ENCODE measurements at regions not wholly inside any gene's neighbourhood (a gene's known extent, or its start where the extent isn't known, plus 50 kb on each side); places are given as distances from the start of the nearest gene placed in this dataset.

GRCh38 chr3:18767756-18768303 lies 342.7 kb upstream of the SATB1 start:
- TF ChIP-seq CTCF (IDR thresholded peaks at IDR 0.05; ENCODE audit: borderline replicate concordance, insufficient read depth, low read depth, low read length), result no peak
- no peak overlapping the region for H3K4me3 ChIP-seq (ENCODE audit: low read depth, low read length)

DNA sequence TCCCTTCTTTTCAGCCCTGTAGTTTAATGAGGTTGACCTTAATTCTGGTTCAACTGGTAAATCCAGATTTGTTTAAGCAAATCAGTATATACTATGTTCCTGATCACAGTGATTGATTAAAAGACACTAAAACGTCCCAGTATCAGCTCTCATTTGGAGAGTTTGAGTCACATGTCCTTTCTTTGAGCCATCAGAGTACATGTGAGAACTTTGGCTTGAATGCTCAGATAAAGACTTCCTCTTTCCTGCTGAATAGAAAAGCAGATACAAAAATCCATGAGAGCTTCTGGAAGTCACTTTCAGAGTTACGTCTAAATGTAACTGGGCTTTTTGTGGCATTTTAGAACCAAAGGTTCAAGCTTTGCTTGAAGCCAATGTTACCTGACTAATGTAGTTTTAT lies 341.8 kb upstream of the SATB1 start:
- TF ChIP-seq CTCF (IDR thresholded peaks at IDR 0.05; ENCODE audit: borderline replicate concordance, insufficient read depth, low read depth, low read length), result no peak
- no peak overlapping the region for H3K4me3 ChIP-seq (ENCODE audit: low read depth, low read length)

GRCh38 chr3:18765662-18766061 lies 340.5 kb upstream of the SATB1 start:
- no peak for TF ChIP-seq CTCF (IDR thresholded peaks at IDR 0.05; ENCODE audit: borderline replicate concordance, insufficient read depth, low read depth, low read length)
- no peak overlapping the region for H3K4me3 ChIP-seq (ENCODE audit: low read depth, low read length)

- H3K4me3 ChIP-seq (ENCODE audit: low read depth, low read length), result no peak overlapping the region
- TF ChIP-seq CTCF (IDR thresholded peaks at IDR 0.05; ENCODE audit: borderline replicate concordance, insufficient read depth, low read depth, low read length), result no peak
These were observed 340.0 kb upstream of the SATB1 start for GRCh38 chr3:18765161-18765560.

DNA sequence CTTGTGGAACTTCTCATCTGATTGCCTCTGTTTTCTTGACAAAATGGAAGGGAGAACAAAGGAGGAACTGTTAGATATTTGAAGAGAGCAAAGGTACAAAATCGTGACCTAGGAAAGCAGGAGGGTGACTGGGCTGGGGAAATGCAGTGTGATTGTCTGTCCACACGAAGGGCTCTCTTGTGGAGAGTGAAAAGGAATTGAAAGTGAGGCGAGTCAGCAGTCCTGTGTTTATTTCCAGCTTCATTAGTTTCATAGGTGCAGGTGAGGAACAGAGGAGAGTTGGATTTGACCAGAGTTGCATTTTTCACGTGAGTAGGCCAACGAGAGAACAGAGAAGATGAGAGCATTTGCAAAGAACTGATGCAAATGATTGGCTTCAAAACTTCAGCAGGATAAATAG lies 336.4 kb upstream of the SATB1 start:
- TF ChIP-seq CTCF (IDR thresholded peaks at IDR 0.05; ENCODE audit: borderline replicate concordance, insufficient read depth, low read depth, low read length), result no peak
- no peak overlapping the region for H3K4me3 ChIP-seq (ENCODE audit: low read depth, low read length)

GRCh38 chr3:18758047-18758704 lies 333.0 kb upstream of the SATB1 start:
- TF ChIP-seq CTCF (IDR thresholded peaks at IDR 0.05; ENCODE audit: borderline replicate concordance, insufficient read depth, low read depth, low read length), result peak; percentile 70
- no peak overlapping the region for H3K4me3 ChIP-seq (ENCODE audit: low read depth, low read length)

- TF ChIP-seq CTCF (IDR thresholded peaks at IDR 0.05; ENCODE audit: borderline replicate concordance, insufficient read depth, low read depth, low read length), result no peak
- H3K4me3 ChIP-seq (ENCODE audit: low read depth, low read length), result no peak overlapping the region
These were observed 332.3 kb upstream of the SATB1 start for GRCh38 chr3:18757476-18757875.
